ENCODE measurements at regions not wholly inside any gene's neighbourhood (a gene's known extent, or its start where the extent isn't known, plus 50 kb on each side); places are given as distances from the start of the nearest gene placed in this dataset.

DNA sequence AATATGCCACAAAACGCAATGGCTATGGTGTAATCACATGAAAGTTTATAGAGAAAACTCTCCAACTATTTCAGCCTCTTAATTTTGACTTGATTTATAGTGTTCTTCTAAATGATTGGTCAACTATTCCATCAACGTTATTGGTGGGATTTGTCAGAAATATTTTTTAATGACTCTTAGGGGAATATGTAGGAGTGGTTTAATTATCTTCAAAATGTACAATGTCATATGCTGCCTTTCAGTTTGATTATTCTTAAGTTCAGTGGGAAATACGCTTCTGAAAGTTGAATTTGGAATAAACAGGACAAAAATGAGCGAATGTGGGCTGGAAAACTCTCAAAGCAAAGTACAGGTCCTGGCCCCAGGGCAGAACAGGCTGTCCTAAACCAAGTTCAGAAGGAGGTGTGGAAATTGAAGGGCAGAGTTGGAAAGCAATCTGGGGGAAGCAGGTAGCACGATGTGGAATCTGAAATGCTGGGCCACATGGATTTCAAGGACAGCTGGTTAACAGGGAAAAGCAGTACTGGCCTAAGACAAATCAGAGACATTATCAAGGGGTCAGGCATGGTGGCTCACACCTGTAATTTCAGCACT is 60.8 kb upstream of the MYCBP2 start:
- in situ Hi-C loops (cut with HindIII; ENCODE audit: low sequenced_read_pairs): no loop called here
- DNase-seq (ENCODE audit: low spot score): no peak

DNA sequence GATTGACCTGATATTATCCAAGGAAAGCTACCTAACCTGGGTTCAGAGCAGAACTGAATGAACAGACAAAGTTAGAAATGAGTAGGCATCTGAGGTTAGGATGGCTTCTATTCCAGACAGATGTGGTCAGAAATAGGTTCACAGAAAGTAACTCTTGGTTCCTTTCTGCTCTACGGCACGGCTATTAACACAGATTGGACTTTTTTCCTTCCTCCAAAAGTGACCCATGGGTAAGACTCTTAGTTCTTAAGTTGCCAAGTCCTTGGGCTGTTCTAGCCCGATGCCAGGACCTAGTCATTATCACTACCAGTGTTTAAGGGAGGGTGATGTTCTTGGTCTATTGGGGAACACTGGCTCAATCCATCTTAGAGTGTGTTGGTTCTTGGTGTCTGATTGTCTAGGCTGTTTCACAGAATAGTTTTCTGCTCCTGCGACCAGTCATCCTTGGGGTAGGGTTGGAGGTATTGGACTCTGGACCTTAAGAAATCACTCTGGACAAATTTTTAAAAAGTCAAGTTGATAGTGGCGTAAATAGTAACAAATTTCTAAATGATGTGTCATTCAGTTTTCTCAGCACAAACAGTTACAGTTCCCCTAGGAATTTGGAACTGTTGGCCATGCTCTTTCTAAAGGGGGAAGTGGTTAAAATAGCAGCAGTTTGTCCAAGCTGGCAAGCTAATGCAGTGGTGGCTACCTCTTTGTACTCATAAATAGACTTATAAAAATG is 60.1 kb upstream of the MYCBP2 start:
- in situ Hi-C loops (cut with HindIII; ENCODE audit: low sequenced_read_pairs): no loop called here
- no peak for DNase-seq (ENCODE audit: low spot score)

DNA sequence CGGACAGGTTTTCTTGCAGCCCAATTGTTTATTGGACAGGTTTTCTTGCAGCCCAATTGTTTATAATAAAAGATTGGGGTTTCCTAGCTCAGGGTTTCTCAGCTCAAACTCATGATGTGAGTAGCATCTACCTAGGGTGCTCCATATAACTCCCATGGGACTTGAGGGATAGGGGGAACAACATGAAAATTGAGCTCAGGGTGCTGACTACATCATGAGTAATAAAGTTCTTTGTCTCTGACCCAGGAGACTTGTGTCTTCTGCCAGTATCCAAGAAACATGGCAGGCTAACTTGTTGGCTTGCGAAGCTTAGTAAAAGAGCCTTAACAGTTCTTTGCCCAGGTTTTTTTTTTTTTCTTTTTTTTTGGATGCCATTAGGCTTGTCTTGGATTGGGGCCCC is 59.2 kb upstream of the MYCBP2 start:
- DNase-seq (ENCODE audit: low spot score): no peak
- in situ Hi-C loops (cut with HindIII; ENCODE audit: low sequenced_read_pairs): no loop called here

- in situ Hi-C loops (cut with HindIII; ENCODE audit: low sequenced_read_pairs): no loop called here
- DNase-seq (ENCODE audit: low spot score): no peak
Measured at GRCh38 chr13:77384999-77385398, 58.1 kb upstream of the MYCBP2 start.

DNA sequence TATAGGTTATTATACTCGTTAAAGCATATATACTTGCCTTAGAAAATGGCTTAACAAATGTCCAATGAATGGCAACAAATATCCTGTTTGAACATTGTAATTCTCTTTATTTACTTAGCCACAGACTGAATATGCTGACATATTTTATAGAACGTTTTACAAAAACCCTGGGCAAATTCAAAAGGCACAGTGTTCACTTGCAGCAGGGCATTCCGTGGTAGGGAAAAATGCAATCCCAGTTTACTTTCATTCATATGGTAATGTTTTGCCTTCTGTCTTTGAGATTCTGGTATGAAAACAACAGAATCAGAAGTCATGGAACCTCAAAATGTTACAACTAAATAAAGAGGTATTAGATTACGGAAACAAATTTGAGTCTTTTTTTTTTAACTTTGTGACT is 56.2 kb upstream of the MYCBP2 start:
- DNase-seq (ENCODE audit: low spot score): no peak
- in situ Hi-C loops (cut with HindIII; ENCODE audit: low sequenced_read_pairs): no loop called here

- no peak for DNase-seq (ENCODE audit: low spot score)
- in situ Hi-C loops (cut with HindIII; ENCODE audit: low sequenced_read_pairs): no loop called here
Measured at GRCh38 chr13:77381059-77381458, 54.2 kb upstream of the MYCBP2 start.

DNA sequence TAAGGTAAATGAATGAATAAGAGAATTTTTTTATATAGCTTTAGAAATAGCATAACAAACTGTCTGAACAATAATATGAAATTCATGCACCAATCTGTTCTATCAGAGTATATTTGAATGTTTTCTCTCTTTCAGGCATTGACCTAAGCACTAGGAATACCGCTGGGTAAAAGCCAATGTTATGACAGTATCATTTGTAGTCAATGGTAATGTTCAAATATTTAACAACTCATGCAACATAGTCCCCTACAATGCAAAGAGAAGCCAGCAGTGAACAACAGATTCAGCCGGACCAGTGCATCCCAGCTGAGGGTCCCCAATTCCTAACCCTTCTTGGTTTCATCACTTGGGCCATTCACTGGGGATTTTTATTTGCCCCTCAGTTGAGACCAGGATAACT is 52.6 kb upstream of the MYCBP2 start:
- in situ Hi-C loops (cut with HindIII; ENCODE audit: low sequenced_read_pairs): no loop called here

DNA sequence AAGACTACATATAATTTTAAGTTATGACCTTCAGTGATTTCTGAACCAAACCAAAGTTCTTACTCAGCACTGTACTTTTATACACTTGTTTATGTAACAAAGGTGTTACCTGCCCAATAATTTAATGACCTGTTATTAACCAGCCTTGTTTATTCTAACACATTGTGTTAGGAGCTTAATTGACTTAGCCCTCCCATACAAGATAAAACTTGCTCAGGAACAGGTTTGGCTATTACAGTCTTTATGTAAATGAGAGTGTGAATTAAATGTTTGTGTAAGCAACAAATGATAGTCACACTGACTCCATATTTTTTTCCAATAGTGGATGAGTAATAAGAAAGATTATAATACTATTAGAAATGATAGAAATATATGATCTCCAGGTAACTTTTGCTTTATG is 51.8 kb upstream of the MYCBP2 start:
- in situ Hi-C loops (cut with HindIII; ENCODE audit: low sequenced_read_pairs): no loop called here
- no peak for DNase-seq (ENCODE audit: low spot score)

More for the DNA sequence above, 52.6 kb upstream of the MYCBP2 start:
- DNase-seq (ENCODE audit: low spot score): no peak

DNA sequence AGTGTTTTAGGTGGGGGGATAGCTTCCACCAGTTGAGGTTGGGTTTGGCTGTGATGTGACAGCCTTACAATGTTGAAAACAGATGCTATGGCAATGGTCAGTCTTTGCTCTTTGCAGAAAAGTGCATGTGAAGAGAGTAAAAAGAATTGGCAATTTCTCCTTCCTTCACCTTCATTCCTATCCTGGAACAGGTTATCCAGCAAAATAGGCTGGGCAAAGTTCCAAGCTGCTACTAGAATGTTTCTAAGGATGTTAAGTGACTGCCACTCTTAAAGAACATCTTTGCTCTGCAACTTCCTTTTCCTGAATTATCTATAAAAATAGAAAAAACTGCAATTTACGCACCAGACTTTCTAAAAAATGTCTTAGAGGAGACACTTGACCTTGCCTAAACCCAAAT is 50.1 kb upstream of the MYCBP2 start:
- DNase-seq (ENCODE audit: low spot score): peak; percentile 38
- in situ Hi-C loops (cut with HindIII; ENCODE audit: low sequenced_read_pairs): no loop called here

Measured in G401 (cell line).